Medulla oblongata (tissue), 1 donor: ENCODE measurements at regions not wholly inside any gene's neighbourhood (a gene's known extent, or its start where the extent isn't known, plus 50 kb on each side); places are given as distances from the start of the nearest gene placed in this dataset.

Source experiments
- DNase-seq: peaks from one replicate; pipeline ENCODE4 v3.0.0-alpha.2; 2015; ENCODE audit errors: extremely low spot score

DNA sequence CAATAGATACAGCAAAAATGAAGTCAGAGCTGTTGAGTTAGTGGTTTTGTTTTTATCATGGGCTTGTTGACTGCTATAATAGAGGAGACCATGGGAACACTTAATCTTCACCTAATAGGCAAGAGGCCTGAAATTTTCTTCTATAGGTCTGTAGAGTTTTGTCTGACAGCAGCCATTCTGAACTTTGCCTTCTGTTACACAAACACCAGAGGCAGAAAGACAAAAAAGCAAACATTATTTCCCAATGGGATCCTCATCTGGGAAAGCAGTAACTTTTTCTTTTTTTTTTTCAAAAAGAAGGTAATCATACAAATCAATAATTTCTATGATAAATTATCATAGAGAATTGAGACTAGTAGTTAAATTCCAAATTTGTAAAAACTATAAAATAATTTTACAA is 494.1 kb downstream of the TOX3 start:
- DNase-seq: no peak

DNA sequence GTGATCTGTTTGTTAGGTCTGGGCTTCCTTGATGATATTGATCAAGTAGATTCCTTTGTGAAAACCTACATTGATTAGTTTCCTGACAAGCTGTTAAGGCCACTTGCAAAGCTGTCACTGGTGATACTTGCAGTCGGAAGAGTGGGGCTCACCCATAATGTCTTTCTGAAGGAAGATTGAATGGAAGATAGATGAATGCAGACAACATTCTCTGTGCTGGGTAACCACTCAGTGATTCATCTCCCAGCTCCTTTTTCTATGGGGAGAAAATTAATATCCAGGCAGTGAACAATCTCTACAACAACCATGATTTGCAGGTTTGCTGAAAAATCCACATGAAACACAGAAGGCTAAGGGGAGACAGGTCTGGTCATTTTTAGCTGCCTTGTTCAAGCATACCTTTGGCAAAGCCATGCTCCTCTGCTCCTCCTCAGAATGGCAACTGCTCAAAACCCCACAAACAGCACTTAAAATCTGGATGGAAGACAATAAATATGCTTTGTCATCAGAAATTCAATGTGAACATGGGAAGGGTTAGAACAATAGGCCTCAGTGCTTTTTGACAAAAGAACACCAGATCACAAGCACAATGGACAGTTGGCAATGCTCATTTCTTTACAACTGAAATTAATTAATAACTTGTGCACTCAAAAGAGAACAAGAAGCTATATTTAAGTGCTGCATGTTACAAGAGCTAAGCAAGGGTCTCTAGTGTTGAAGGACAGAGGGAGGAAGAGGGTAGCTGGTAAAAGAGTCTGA is 495.4 kb downstream of the TOX3 start:
- peak; percentile 45 for DNase-seq

DNA sequence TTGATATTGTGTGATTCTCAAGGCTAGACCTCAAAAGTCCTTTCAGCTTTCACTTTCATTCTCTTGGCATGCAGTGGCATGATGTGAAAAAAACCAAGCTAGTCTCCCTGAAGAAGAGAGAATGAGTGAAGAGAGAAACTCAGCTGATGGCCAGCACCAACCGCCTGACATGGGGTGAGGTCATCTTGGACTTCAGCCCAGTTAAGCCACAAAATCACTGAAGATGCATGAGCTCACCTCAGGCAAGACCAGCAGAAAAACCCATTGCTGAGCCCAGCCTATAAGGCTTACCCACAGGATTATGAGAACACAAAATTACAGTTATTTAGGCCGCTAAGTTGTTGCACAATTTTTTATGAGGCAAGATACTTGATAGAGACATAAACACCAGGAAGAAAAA is 496.5 kb downstream of the TOX3 start:
- DNase-seq: no peak

DNA sequence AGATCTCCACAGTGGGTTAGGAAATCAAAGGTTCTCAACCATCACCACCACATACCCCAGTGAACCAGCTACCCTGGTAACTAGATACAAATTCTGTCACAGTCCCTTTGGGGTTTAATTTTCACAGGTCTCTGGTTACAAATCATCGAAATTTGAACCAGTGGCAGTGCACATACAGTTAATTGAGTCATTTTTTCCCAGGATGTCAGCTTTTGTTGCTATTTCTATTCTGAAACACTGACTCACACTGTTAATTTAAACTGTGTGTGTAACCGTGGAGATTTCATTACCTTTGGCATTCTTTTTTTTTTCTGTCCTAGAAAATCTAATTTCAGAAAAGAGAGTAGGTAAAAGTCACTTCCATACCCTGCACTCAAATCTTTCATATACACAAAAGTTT is 511.5 kb downstream of the TOX3 start:
- DNase-seq: no peak

DNA sequence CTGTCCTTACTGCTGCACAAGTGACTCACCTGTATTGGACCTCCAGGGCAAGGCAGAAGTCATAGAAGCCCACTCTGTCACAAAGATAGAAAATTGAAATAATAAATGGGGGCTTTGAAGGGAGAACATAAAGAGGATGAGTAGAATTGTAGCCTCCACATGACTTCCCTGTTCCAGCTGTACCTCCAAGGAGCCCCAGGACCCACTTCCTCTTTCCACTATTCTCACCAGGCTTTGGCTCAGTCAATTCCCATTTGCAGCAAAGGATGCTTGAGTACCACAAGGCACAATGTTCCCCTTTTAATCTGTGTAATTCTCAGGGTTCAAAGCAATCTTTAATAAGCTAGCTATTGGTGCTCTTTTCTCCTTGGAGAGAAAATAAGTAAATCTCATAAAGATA is 512.1 kb downstream of the TOX3 start:
- DNase-seq: no peak

DNA sequence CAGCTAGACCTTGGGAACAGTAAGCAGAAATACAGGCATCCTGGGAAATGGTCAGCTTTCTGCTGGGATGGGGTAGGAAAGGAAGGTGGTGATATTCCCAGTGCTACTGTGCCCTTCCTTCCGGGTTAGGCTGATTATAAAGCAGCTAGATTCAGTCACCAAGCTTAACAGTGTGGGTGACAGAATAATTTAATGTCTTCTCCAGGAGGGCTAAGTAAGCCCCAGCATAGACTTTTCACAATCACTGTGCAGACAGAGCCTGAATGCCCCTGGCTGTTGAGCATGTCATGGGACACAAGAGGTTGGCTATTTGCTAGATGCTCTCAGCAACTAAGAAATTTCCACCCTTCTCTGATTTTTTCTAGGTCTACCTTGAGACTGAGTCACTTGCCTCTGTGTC is 513.0 kb downstream of the TOX3 start:
- DNase-seq: no peak

DNA sequence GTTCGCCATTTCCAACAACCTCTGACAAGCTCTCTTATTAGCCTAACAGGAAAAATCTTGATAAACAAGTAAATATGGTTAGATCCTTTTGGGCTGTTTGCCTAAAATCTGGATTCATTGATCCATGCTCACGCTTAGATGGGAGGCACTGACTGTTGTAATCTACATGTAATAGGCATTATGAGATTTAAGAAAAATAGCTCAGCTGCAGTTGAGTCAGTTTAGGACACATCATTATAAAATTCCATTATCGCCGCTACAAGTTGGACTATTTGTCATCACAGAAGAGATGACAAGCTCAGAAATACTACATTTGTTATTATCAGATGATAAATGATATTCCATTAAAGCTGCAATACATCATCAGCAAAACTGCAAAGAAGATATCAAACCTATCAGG is 524.0 kb downstream of the TOX3 start:
- DNase-seq: no peak

DNA sequence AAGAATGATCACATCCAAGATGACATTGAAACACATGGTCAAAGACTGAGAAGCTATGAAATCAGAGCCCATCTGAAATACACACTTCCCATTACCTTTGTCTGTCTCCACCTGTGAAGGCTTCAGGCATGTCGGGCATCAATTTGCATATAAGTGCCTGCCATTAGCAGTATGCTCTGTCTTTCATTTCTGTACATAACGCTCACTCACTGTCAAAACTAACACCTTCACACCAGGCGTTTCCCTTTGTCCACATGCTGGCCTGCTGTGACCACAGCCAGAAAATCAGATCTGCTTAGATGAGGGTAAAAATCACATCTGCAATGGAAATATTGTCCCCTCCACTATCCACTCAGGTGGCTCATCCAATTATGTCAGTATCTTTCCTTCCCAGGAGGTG is 524.8 kb downstream of the TOX3 start:
- DNase-seq: no peak

DNA sequence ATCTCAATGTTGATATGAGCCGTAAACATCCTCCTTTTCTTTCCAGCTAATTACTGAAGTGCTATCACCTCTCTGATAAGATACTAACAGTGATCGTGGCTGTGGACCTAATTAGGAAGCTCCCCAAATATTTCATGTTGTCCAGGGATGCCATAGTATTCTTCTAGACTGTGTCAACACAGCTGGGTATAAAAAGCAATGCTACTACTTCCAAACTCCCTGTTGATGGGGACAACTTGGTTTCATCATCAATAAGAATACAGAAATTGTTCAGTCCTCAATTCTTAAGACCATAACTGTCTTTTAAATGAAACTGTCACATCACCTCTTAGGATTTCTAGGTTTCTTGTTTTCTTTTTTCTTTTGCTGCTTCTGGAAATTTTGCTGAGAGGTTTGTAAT is 530.6 kb downstream of the TOX3 start:
- DNase-seq: no peak

DNA sequence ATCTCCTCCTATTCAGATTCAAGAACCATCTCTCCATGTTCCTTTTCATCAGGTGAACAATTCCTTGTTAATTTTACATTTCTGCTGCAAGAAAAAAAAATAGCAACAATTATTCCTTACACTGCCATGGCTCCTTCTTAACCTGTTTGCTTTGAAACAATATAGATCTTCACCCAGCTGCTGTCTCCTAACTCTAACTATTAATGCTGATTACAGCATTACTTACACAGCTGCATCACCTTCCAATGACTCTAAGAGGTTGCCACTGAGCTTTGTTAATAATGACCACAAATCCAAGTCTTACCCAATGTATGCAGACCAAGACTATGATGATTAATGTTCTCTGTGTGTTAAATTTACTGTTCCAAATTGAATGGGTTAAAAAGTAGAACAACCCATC is 541.4 kb downstream of the TOX3 start:
- DNase-seq: no peak

DNA sequence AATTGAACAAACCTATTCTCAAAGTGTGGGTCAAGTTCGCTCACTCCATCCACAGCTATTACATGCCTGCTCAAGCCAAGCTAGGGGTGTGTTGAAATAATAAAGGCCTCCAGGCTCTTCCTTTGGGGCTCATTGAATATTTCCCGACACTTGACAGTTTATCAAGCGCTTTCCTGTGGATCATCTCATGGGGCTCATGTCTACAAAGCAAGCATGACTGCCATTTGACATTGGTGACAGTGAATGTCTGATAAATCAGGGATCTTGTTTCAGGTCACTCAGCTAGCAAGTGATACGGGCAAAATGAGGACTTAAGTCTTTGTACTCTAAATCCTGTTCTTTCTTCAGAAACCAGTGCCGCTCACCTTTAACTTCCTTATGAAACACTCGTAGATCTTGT is 542.6 kb downstream of the TOX3 start:
- DNase-seq: no peak

DNA sequence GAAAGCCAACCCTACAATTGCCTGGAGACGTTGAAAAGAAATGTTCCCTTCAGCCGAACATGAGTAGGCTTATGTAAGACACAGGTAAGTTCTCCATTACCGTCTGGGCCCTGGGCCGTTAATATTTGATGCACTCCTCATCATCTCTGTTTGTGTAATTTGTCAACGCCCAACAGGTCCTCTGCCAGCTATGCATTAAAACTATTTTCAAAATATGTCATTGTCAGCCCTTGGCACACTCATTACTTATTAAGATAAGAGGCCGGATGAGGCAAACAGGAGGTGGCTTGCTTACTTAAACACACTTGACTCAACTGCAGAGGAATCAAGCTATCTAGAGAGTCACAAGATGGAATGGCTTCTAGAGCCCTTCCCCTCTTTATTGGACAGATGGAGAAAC is 544.9 kb downstream of the TOX3 start:
- no peak for DNase-seq

DNA sequence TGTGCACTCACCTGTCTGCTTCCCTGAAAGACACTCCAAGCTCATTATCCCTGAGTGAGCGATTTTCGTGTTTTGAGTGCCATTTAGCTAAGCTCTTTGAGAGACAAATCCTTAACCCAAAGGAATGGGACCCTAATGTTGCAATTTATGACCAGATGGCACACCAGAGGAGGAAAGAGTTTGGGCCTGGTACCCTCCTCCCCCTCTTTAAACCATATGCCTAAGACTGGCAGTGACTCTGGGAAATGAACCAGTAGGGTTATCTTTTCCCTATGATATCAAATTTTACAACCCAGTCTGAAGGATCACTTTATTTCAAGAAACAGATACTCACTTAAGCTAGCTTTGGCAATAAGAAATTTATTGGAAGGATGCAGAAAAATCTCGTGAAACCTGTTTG is 550.4 kb downstream of the TOX3 start:
- DNase-seq: no peak

DNA sequence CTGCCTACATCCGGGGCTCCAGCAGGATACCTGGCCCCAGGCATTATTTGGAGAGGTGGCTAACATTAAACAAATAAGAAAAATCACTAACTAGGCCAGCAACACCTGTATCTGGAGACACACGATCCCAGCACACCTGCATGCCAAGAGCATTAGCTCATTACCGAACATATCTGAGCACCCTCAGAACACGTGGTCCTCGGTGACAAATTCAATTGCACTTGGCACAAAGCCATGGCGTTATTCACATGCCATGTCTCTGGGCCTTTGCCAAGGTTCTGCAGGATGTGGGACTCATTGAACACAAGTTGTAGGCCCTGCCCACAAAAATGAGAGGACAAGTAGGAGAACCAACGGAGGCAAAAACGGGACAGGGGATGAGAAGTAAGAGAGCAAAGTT is 552.3 kb downstream of the TOX3 start:
- DNase-seq: no peak

DNA sequence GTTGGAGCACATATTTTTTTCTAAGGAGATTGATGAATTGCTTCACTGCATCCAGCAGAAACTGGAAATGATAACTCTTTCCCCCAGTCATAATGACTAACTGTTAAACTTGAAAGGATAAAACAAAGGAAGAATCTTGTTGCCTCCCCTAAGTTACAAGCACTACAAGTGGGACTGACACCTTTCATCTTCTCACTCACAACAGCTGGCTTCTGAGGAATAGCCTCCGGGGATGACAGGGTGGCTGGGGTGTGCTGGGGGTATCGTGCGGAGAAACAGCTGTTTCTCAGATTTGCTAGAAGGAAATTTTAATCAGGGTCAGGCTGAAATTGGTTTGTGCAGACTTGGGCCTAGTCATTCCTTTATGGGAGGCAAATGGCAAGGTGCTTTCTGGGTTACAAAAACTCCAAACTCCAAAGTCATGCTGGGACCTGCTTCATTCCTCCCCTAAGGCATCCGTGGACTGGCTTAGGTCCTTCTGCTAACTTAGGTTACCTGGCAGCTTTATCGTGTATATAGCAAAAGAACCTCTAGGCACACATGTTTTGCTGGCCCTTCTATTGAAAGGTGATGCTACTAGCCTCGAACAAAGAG is 557.2 kb downstream of the TOX3 start:
- DNase-seq: no peak

DNA sequence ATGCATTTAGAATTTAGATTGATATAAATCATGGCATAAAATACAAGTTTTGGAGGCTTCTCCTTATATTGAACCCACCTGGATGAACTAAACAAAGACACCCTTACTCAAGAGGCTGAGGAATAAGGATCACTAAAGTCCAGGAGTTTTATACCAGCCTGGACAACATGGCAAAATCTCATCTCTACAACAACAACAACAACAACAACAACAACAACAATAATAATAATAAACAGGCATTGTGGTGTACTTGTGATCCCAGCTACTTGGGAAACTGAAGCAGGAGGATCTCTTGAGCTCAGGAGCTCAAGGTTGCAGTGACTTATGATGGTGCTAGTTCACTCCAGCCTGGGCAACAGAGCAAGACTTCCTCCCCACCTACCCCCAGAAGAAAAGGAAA is 558.0 kb downstream of the TOX3 start:
- no peak for DNase-seq

DNA sequence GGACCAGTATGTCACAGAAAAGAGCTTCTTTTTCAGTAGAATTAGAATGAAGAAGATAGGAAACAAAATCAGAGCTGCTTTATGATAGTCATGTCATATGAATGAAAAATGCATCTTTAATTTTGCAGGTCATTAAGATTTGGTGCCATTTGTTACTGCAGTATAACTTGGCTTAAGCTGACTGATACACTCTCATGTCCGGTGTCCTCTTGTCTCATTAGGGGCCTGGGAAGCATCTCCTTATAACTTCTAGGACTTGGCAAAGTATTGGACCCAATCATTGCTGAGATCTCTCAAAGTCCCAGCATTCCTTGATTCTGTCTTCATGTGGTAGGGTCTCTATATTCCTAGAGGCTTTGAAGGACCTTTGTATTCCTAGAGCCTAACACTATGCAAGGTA is 559.4 kb downstream of the TOX3 start:
- DNase-seq: no peak

DNA sequence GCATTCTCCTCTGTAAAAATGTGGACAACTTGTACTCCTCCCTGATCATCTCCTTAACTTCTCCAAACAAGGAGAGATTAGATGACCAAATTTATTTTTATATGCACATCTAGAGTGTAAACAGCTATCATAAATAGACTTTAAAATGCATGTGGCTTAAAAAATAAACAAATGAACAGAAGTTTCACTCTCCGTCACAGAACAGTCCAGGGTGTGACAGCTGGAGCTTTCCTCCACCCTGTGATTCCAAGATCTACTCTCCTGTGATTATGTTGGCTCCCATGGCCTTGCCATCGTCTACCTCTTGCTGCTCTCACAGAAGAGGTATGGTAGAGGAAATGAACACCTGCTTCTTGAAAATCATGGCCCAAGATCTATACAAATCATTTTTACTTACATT is 560.2 kb downstream of the TOX3 start:
- no peak for DNase-seq

DNA sequence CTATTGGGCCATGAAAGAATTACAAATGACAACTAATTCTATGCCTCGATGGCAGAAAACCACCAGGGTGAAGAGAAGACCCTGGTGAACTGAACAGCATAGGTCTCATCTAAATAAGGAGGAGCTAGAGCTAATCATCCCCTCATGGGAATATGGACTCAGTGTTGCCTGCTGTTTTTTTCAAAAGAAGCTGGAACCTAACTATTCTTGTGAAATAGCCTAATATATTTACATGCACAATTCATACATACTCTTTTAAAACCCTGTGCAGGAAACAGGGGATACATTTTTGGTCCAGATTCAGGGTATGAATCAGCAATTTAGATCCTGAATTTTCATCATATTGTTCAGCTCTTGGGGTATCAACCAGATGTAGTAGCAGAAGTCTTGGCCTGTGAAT is 560.6 kb downstream of the TOX3 start:
- no peak for DNase-seq

DNA sequence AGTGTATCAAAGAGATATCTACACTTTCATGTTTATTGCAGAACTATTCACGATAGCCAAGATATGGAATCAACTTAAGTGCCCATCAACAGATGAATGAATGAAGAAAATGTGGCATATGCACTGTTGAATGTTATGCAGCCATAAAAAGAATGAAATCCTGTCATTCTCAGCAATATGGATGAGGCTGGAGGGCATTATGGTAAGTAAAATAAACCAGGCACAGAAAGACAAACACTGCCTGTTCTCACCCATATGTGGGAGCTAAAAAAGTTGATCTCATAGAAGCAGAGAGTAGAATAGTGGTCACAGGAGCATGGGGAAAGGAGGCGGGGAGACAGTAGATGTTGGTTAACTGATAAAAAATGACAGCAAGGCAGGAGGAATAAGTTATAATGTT is 561.8 kb downstream of the TOX3 start:
- no peak for DNase-seq

DNA sequence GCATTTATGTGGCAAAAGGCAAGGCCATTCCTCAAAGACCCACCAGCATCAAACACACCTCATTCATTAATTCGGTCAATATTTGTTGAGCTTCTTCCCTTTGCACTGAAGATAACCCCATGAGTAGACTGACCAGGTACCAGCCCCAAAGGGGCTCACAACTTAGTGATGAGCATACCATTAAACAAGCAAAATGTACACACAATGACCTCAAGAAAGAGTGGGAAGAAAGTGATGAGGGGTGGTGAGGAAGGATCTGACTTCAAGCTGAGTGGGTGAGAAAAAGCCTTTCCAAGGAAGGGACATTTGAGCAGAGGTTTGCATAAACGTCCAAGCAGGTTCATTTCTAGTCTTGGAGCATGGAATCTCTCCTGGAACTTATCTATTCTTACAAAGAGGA is 562.5 kb downstream of the TOX3 start:
- no peak for DNase-seq

DNA sequence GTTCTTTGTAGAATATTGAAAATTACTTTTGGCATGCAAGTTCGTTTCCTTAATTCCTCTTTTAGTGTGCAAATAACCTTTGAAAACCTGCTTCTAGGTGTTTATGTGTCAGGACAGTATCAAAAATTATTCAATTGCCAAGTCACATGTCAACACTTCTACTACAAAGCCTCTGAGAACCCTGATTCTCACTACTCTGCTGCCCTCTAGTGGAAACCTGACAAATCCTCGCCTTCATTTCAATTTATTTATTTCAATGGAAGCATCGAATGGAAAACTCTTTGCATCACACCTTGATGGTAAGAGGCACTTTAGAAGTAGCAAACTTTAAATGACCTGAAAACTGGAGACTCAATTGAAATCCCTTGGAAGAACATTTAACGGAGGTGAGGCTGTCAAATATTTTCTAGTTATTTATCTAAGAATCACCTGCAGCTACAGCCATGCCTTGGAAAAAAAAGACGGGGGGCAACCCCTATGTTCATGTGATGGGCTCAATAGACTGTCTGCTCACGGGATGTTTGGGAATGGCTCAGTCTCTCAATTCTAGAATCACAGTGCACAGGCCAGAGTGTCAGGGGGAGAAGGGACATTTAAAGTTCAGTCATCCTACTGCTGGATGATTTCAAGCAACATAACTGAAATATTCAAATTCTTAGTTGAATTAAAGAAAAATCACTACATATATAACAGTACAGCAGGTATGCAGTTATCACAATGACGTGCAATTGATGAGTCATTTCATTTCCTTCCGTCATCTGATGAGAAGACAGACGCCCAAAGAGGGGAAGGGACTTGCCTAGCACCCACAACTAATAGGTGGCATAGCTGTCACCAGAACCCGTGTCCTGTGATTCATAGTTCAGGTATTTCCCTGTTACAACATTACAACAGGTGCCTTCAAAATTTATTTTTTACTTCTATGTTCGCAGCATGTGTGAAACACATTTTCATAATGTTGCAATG is 563.9 kb downstream of the TOX3 start:
- peak; percentile 95 for DNase-seq

DNA sequence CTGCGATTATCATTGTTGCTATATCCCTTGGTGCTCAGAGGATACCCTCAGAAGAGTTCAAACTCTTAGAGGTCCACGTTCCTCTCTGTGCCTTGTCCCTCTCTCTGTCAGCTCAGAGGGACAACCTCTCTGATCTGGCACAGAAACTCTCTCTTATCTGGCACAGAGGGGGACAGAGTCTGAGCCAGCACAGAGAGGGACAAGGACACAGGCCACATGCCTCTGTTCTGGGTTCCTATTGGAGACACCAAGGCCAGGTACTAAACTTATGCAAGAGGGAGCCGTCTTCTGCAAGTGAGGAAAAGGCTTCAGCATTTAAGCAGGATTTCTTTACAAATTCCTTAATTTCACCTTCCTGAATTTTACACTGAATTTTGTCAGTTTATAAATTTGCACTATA is 565.2 kb downstream of the TOX3 start:
- no peak for DNase-seq
